ENCODE measurements at regions not wholly inside any gene's neighbourhood (a gene's known extent, or its start where the extent isn't known, plus 50 kb on each side); places are given as distances from the start of the nearest gene placed in this dataset.
"Not testable (repeated sequence)": the region's sequence is repeated elsewhere in the genome, so short reads cannot be mapped to it uniquely, and the experiment has no call there.

DNA sequence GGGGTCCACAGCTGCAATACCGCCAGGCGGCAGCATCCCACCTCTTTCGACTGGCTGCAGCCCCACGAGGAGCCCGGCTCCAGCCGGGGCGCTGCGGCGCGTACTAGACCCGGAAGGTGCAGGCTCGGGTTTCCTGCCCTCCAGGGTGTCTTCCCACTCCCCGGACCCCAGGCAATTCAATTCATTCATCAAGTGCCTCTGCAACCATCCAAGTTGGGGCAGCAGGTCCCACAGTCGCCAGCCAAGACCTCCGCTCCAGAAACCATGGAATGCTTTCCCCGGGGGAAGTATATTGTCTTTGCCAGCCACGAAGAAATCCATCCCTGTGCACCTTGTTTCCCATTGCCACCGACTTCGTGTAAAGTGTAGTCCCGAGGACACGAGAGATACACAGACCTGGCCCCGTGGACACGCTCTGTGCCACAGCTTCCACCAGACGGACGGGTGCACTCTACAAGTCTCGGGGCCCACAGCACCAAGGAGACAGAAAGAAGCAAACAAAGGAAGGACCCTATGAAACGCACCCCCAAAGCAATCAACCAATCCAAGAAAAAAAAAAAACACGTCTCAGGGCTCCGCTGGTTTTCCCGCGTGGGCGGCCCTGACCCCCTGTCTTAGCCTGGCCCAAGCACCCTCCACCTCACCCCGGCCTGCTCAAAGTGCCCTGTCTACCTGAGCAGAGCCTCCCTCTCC, 3930.2 kb upstream of the OR11H1 start:
- 44% methylated on average over 33 of the region's 33 CpGs for WGBS (ENCODE audit: missing lambda C conversion rate)

DNA sequence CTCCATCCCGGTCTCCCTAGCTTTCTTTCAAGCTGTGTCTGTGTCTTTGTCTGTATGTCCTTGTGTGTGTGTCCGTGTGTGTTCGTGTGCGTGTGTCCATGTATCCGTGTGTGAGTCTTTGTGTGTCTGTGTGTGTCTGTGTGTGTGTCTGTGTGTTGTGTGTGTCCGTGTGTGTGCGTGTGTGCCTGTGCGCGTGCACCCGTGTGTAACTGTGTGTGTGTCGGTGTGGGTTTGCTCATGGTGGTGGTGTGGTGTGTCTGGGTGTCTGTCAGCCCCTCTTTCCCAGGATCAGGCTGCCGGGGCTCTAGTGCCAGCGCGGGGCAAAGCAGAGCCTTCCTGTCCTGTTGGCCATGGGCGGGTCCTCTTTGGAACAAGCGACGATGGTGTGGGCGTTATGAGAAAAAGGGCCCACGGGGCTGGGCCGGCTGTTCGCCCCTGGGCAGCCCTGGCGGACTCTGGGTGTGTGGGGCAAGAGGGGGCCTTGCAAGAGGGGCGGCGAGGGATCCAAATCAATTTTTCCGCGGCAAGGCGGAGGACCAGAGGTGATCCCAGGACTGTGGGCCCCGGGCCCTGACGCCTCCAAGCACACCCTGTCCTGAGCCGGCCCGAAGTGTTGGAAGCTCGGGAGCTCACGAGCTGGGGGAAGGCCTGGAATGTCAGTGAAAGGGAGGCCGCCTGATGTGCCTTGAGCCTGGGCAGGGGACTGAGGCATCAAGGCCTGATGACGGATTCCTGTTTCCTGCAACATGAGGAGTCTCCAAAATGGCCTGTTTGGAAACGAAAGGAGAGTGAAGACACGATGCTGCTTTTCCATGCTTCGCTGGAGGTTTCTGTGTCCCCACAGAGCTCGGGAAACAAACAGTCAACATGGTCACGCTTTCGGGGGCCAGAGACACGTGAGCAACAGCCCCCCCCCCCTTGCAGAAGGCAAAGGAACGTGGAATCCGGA, 3929.2 kb upstream of the OR11H1 start:
- no peak for ATAC-seq
- TF ChIP-seq HDAC2 (IDR thresholded peaks at IDR 0.05) (no peak), SMC3 (IDR thresholded peaks at IDR 0.05) (no peak)

More for the DNA sequence above, 3930.2 kb upstream of the OR11H1 start:
- H3K4me2 ChIP-seq; H3K27ac ChIP-seq; ATAC-seq; POLR2A ChIA-PET; DNase-seq (ENCODE audit: low read depth in 1 of 2, low spot score in 1 of 2); H3K9me3 ChIP-seq; FAIRE-seq; H3K4me1 ChIP-seq; H3K4me3 ChIP-seq; CTCF ChIA-PET: not testable (repeated sequence)

DNA sequence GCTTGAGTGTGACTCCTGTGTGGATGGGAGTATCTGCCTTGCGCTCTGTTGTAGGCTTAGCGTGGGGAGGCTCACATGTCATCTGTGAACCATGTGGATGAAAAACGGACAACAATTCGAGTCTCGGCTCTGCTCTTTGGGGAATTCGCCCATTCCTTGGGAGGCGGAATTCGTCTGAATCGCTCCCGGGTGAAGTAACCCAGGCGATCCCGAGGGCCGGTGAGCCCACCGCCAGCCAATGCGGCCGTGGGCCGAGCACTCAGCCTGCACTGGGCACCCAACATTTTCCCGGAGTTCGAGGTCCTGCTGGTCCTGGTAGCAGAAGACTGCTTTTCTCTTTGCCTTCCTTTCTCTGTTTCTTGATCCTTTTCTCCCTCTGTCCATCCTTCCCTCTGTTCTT, 3928.5 kb upstream of the OR11H1 start:
- ATAC-seq; POLR2A ChIA-PET; H3K9me3 ChIP-seq; H3K27ac ChIP-seq; FAIRE-seq; DNase-seq (ENCODE audit: low read depth in 1 of 2, low spot score in 1 of 2); H3K4me2 ChIP-seq; H3K4me3 ChIP-seq; H3K4me1 ChIP-seq; CTCF ChIA-PET: not testable (repeated sequence)
- WGBS (ENCODE audit: missing lambda C conversion rate), result 54% methylated on average over 10 of the region's 19 CpGs

More for the DNA sequence above, 3929.2 kb upstream of the OR11H1 start:
- H3K4me1 ChIP-seq, result no peaks in the 10 kb centered on the region
- no peak overlapping the region for H3K4me3 ChIP-seq
- POLR2A ChIA-PET, result no interaction called here
- no peak overlapping the region for H3K4me2 ChIP-seq
- CTCF ChIA-PET, result no interaction called here
- WGBS (ENCODE audit: missing lambda C conversion rate), result 45% methylated on average over 42 of the region's 44 CpGs
- H3K27ac ChIP-seq, result no peak overlapping the region
- no peaks in the 10 kb centered on the region for H3K9me3 ChIP-seq
- FAIRE-seq (no peak), DNase-seq (ENCODE audit: low read depth in 1 of 2, low spot score in 1 of 2) (no peak)

DNA sequence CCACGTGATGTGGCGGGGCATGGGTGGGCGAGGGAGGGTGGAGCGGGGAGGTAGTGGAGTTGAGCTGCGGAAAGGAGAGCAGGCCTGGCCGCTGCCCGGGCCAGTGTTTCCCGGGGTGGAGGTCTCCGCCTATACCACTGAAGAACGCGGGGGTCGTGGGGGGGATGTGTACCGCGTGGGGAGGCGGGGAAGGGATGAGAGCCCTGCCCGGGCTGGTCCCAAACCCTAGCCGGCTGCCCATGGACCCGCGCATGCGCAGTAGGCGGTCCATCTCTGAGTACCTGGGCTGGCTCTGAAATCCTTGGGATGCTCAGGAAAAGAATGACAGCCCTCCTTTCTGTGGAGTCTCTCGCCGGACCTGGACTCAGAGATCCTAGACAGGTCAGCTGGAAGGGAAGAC, 3927.8 kb upstream of the OR11H1 start:
- ATAC-seq; H3K4me1 ChIP-seq; H3K4me3 ChIP-seq; DNase-seq (ENCODE audit: low read depth in 1 of 2, low spot score in 1 of 2); CTCF ChIA-PET; H3K27ac ChIP-seq; H3K4me2 ChIP-seq; POLR2A ChIA-PET; H3K9me3 ChIP-seq; FAIRE-seq: not testable (repeated sequence)
- WGBS (ENCODE audit: missing lambda C conversion rate), result 70% methylated on average over 15 of the region's 23 CpGs

DNA sequence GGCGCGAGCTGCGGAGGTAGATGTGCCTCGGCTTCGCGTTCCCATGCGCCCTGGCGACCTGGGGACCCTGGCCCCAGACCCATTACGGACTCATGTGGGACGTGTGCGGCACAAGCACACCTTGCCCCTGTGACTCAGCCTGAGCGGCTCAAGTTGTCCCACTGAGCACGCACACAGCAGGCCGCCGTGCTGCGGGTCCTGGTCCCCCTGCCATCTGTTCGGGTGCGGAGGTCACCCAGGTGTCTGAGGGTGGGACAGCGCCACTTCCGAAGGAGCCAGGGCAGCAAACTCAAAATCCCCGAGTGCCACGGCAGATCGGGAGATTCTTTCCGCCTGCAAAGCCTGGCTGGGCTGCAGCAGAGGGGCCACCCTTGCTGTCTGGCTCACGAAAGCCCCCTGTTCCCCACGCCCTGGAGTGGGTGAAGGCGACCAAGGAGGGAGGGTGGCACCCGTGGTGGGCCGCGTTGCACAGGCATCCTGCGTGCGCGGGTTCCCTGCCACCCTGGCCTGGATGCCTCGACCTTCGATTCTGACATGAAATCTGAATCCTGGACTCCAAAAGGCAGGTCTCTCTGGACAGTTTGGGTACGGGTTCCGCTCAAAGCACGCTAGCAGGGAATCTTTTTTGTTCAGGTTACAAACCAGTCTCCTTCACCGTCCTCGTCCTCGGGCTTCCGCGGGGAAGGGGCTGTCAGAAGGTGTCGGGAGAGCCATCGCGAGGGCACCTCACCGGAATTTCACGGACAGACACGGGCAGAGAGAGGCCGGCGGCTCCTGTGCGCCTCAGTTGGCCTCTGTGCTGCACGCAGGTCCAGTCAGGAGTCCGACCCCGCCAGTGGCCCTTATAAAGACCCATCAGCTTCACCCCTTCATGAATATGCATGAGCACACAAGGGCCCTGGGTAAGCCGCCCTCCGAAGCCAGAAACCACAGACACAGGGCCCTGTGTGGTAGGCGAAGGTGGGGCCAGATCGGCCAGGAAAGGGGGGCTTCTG, 3926.8 kb upstream of the OR11H1 start:
- WGBS (ENCODE audit: missing lambda C conversion rate), result 55% methylated on average over 54 of the region's 59 CpGs
- H3K4me3 ChIP-seq; H3K27ac ChIP-seq; ATAC-seq; DNase-seq (ENCODE audit: low read depth in 1 of 2, low spot score in 1 of 2); H3K4me2 ChIP-seq; FAIRE-seq; H3K4me1 ChIP-seq; H3K9me3 ChIP-seq; POLR2A ChIA-PET; CTCF ChIA-PET: not testable (repeated sequence)

DNA sequence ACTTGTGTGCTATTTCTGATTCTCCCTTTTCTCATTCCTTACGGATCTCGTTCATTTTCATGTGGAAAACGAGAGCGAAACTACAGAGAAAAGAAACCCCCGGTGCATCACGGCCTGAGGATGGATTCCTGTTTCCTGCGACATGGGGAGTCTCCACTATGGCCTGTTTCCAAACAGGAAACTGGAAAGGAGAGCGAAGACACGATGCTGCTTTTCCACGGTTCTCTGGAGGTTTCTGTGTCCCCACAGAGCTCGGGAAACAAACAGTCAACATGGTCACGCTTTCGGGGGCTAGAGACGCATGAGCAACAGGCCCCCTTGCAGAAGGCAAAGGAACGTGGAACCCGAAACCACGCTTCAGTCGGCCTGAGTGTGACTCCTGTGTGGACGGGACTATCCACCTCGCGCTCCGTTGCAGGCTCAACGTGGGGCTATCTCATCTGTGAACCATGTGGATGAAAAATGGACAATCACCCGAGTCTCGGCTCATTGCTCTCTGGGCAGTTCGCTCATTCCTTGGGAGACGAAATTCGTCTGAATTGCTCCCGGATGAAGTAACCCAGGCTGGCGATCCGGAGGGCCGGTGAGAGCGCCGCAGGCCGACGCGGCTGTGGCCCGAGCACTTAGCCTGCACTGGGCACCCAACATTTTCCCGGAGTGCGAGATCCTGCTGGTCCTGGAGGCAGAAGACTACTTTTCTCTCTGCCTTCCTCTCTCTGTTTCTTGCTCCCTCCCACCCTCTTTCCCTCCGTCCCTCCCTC, 3923.2 kb upstream of the OR11H1 start:
- WGBS (ENCODE audit: missing lambda C conversion rate), result 30% methylated on average over 41 of the region's 41 CpGs
- DNase-seq (ENCODE audit: low read depth in 1 of 2, low spot score in 1 of 2); CTCF ChIA-PET; ATAC-seq; H3K9me3 ChIP-seq; H3K27ac ChIP-seq; H3K4me3 ChIP-seq; H3K4me1 ChIP-seq; POLR2A ChIA-PET; FAIRE-seq: not testable (repeated sequence)
- H3K4me2 ChIP-seq, result peak overlapping the region; percentile 42; the same call in 2 of the 3 replicates
